ENCODE measurements at regions not wholly inside any gene's neighbourhood (a gene's known extent, or its start where the extent isn't known, plus 50 kb on each side); places are given as distances from the start of the nearest gene placed in this dataset.

DNA sequence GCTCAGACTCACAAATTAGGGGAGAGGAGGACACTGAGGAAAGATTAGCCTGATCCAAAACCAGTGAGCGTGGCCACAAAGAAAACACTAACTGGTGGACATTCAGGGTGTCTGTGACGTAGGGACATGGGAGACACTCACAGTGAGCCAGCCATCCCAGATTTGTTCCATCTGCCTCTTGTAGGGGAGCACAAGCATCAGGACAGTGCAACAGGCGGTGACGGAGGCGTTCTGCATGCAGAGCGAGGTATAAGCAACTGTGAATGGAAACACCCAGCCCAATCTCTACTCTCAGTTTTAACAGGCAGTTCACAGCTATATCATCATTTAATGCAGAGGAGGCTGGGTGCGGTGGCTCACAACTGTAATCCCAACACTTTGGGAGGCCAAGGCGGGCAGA, 52.8 kb upstream of the TOMM7 start:
- intact Hi-C loops (cut with DNase I; ENCODE audit: low total_unique reads): no loop called here
- H3K27ac ChIP-seq: no peak overlapping the region
- H3K9me3 ChIP-seq: no peaks in the 10 kb centered on the region
- TF ChIP-seq POLR2AphosphoS5 (IDR thresholded peaks at IDR 0.05) (no peak), POLR2A (IDR thresholded peaks at IDR 0.05) (no peak)
- TF ChIP-seq, protein P1, sequence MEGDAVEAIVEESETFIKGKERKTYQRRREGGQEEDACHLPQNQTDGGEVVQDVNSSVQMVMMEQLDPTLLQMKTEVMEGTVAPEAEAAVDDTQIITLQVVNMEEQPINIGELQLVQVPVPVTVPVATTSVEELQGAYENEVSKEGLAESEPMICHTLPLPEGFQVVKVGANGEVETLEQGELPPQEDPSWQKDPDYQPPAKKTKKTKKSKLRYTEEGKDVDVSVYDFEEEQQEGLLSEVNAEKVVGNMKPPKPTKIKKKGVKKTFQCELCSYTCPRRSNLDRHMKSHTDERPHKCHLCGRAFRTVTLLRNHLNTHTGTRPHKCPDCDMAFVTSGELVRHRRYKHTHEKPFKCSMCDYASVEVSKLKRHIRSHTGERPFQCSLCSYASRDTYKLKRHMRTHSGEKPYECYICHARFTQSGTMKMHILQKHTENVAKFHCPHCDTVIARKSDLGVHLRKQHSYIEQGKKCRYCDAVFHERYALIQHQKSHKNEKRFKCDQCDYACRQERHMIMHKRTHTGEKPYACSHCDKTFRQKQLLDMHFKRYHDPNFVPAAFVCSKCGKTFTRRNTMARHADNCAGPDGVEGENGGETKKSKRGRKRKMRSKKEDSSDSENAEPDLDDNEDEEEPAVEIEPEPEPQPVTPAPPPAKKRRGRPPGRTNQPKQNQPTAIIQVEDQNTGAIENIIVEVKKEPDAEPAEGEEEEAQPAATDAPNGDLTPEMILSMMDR (IDR thresholded peaks at IDR 0.05): no peak
- H3K36me3 ChIP-seq: no peaks in the 10 kb centered on the region
- H3K4me3 ChIP-seq: no peak overlapping the region
- no peaks in the 10 kb centered on the region for H3K4me1 ChIP-seq
- DNase-seq (ENCODE audit: low spot score in 2 of 2): no peak
- no peaks in the 10 kb centered on the region for H3K27me3 ChIP-seq

DNA sequence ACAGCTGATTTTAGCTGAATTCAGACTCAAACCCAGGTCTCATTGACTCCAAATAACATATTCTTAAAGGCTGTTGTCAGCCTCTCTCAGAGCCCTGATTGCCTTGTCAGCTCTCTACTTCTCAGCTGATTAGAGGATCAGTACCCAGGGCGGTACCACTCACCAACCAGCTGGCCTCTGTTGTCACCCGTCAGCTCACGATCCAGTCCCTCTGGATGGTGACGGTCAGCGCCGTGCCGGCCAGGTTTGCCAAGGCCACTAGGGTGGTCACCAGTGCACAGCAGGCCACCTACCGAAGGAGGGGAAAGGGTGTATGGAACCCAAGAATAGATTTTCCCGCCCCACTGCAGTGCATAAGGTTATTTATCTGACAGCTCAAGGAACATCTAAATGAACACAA, 52.3 kb upstream of the TOMM7 start:
- TF ChIP-seq POLR2AphosphoS5 (IDR thresholded peaks at IDR 0.05): no peak
- TF ChIP-seq POLR2A (IDR thresholded peaks at IDR 0.05): no peak
- TF ChIP-seq, protein P1 (IDR thresholded peaks at IDR 0.05): no peak
- DNase-seq (ENCODE audit: low spot score in 2 of 2): no peak
- H3K4me3 ChIP-seq: no peak overlapping the region
- H3K4me1 ChIP-seq: no peaks in the 10 kb centered on the region
- H3K27ac ChIP-seq: no peak overlapping the region
- intact Hi-C loops (cut with DNase I; ENCODE audit: low total_unique reads): no loop called here
- H3K9me3 ChIP-seq: no peaks in the 10 kb centered on the region
- no peaks in the 10 kb centered on the region for H3K27me3 ChIP-seq
- no peaks in the 10 kb centered on the region for H3K36me3 ChIP-seq
